WTC11 (cell line): ENCODE measurements at regions not wholly inside any gene's neighbourhood (a gene's known extent, or its start where the extent isn't known, plus 50 kb on each side); places are given as distances from the start of the nearest gene placed in this dataset.
A peak's percentile ranks its signal among the peaks of the same experiment; 100 is the strongest.

Source experiments
- ATAC-seq: fragments of 200-7000 bp; cut with Tn5 transposase; 2 replicates; pipeline ENCODE4 v1.10.0; 2021; ENCODE audit warnings: mild to moderate bottlenecking, moderate library complexity
- CTCF ChIA-PET: fragments of 300-600 bp; sonication (Branson Sonifier 250); formaldehyde crosslinking; loops from one replicate; lab custom pipeline; 2021; ENCODE audit warnings: antibody characterized with exemption; lab: Charles Lee
- POLR2A ChIA-PET: fragments of 350-600 bp; sonication (Branson Sonifier 250); formaldehyde crosslinking; loops from one replicate; lab custom pipeline; 2021; ENCODE audit warnings: antibody characterized with exemption; lab: Charles Lee
- DNase-seq: peaks from one replicate; pipeline ENCODE4 v3.0.0; 2021; ENCODE audit warnings: low spot score
- H3K27ac Mint-ChIP-seq: 2 replicates; pipeline ENCODE4 v1.8.0; 2021; ENCODE audit warnings: mixed read lengths
- H3K27me3 Mint-ChIP-seq: 2 replicates; pipeline ENCODE4 v1.8.0; 2021; ENCODE audit warnings: low read depth, mild to moderate bottlenecking, moderate library complexity, mixed read lengths
- H3K36me3 Mint-ChIP-seq: 2 replicates; pipeline ENCODE4 v1.8.0; 2021; ENCODE audit warnings: mixed read lengths
- H3K4me1 Mint-ChIP-seq: 2 replicates; pipeline ENCODE4 v1.8.0; 2022; ENCODE audit warnings: mixed read lengths
- H3K4me3 Mint-ChIP-seq: 2 replicates; pipeline ENCODE4 v1.8.0; 2021; ENCODE audit warnings: mild to moderate bottlenecking, moderate library complexity, mixed read lengths
- H3K9me3 Mint-ChIP-seq: 2 replicates; pipeline ENCODE4 v1.8.0; 2021; ENCODE audit warnings: mixed read lengths
- AFF4 ChIP-seq: sonication (generic); formaldehyde crosslinking; IDR thresholded peaks from 2 replicates; pipeline ENCODE4 v1.8.1; 2023; ENCODE audit warnings: mild to moderate bottlenecking, missing genetic modification reagents, borderline replicate concordance
- CREB1 ChIP-seq: sonication (generic); formaldehyde crosslinking; IDR thresholded peaks from 2 replicates; pipeline ENCODE4 v1.8.0; 2023; ENCODE audit warnings: mild to moderate bottlenecking, missing genetic modification reagents
- JUN ChIP-seq: sonication (generic); formaldehyde crosslinking; IDR thresholded peaks from 2 replicates; pipeline ENCODE4 v1.8.0; 2023; ENCODE audit warnings: mild to moderate bottlenecking, missing genetic modification reagents
- SMAD3 ChIP-seq: sonication (generic); formaldehyde crosslinking; IDR thresholded peaks from 2 replicates; pipeline ENCODE4 v1.8.0; 2022; ENCODE audit warnings: missing genetic modification reagents, mild to moderate bottlenecking, borderline replicate concordance
- SP1 ChIP-seq: sonication (generic); formaldehyde crosslinking; conservative IDR thresholded peaks from 2 replicates; pipeline ENCODE4 v1.8.1; 2022; ENCODE audit warnings: missing genetic modification reagents
- TP53 ChIP-seq: sonication (generic); formaldehyde crosslinking; IDR thresholded peaks from 2 replicates; pipeline ENCODE4 v1.8.1; 2023; ENCODE audit warnings: mild to moderate bottlenecking, missing genetic modification reagents
- ZNF423 ChIP-seq: fragments of 250-450 bp; sonication (Bioruptor Pico); IDR thresholded peaks from 2 replicates; pipeline ENCODE4 v2.1.2; 2022; ENCODE audit warnings: mild to moderate bottlenecking, moderate library complexity
- ZNF532 ChIP-seq: fragments of 250-450 bp; sonication (Bioruptor Pico); IDR thresholded peaks from 2 replicates; pipeline ENCODE4 v1.9.0; 2021; ENCODE audit warnings: mild to moderate bottlenecking, borderline replicate concordance
- TF ChIP-seq, protein P1 (sequence below): sonication (generic); formaldehyde crosslinking; IDR thresholded peaks from 2 replicates; pipeline ENCODE4 v1.8.0; 2023; ENCODE audit warnings: mild to moderate bottlenecking, missing genetic modification reagents
- TF ChIP-seq, protein P2 (sequence below): fragments of 250-450 bp; sonication (Bioruptor Pico); IDR thresholded peaks from 2 replicates; pipeline ENCODE4 v1.9.0; 2021; ENCODE audit warnings: moderate library complexity, mild to moderate bottlenecking, inconsistent platforms, borderline replicate concordance
- TF ChIP-seq, protein P3 (sequence below): sonication (generic); formaldehyde crosslinking; IDR thresholded peaks from 2 replicates; pipeline ENCODE4 v1.8.1; 2023; ENCODE audit warnings: mild to moderate bottlenecking, missing genetic modification reagents, moderate library complexity

DNA sequence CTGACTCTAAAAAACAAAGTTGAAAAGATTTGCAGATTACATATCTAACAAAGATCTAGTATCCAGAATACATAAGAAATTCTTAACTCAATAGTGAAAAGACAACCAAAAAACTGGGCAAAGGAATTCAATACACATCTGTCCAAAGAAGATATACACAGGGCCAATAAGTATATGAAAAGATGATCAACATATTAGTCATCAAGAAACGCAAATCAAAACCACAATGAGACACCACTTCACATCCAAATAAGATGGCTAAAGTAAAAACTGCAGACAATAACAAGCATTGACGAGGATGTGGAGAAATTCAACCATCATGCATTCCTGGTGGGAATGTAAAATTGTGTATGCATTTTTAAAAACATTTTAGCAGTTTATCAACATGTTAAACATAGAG is 256.0 kb downstream of the EIPR1 start:
- Mint-ChIP-seq H3K9me3 (no peaks in the 10 kb centered on the region), H3K36me3 (no peaks in the 10 kb centered on the region), H3K27me3 (no peaks in the 10 kb centered on the region; the same call in 1 of the 2 replicates), H3K4me1 (peaks cover 9% of the 10 kb centered on the region), H3K27ac (no peak overlapping the region), H3K4me3 (no peak overlapping the region)
- DNase-seq (no peak), ATAC-seq (no peak)
- CTCF ChIA-PET = no interaction called here
- POLR2A ChIA-PET = no interaction called here
- TF ChIP-seq TP53 (no peak), ZNF532 (no peak)
- TF ChIP-seq, protein P1, sequence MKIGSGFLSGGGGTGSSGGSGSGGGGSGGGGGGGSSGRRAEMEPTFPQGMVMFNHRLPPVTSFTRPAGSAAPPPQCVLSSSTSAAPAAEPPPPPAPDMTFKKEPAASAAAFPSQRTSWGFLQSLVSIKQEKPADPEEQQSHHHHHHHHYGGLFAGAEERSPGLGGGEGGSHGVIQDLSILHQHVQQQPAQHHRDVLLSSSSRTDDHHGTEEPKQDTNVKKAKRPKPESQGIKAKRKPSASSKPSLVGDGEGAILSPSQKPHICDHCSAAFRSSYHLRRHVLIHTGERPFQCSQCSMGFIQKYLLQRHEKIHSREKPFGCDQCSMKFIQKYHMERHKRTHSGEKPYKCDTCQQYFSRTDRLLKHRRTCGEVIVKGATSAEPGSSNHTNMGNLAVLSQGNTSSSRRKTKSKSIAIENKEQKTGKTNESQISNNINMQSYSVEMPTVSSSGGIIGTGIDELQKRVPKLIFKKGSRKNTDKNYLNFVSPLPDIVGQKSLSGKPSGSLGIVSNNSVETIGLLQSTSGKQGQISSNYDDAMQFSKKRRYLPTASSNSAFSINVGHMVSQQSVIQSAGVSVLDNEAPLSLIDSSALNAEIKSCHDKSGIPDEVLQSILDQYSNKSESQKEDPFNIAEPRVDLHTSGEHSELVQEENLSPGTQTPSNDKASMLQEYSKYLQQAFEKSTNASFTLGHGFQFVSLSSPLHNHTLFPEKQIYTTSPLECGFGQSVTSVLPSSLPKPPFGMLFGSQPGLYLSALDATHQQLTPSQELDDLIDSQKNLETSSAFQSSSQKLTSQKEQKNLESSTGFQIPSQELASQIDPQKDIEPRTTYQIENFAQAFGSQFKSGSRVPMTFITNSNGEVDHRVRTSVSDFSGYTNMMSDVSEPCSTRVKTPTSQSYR = no peak
- TF ChIP-seq, protein P2, sequence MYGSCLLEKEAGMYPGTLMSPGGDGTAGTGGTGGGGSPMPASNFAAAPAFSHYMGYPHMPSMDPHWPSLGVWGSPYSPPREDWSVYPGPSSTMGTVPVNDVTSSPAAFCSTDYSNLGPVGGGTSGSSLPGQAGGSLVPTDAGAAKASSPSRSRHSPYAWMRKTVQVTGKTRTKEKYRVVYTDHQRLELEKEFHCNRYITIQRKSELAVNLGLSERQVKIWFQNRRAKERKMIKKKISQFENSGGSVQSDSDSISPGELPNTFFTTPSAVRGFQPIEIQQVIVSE (CRISPR knock-in tag) = no peak
- TF ChIP-seq, all 79 proteins: peak for 0

DNA sequence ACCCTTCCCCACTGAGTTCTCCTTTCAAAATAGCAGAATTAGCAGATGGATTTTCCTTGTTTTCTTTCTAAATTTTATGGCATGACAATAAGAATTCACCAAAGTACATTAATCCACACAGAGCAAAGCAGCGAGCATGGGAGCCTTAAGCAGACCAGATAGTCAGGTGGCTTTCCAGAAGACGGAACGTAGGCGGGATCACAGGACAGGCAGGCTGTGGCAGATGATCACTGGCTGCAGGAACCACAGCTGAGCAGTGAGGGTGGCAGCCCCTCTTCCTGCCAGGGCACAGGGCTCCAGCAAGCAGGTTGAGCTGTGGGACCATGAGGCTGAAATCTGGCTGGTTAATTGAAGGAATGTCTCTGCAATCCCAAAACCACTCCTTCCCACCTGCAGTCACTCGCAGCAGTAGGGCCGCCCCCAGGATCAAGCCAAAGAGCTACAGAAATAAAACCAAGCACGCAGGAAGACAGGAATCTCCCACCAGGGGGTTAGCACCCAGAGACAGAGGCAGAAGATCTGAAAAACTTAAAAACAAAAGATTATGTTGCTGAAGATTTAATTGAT is 259.9 kb downstream of the EIPR1 start:
- H3K4me3 Mint-ChIP-seq = no peak overlapping the region
- POLR2A ChIA-PET = no interaction called here
- H3K4me1 Mint-ChIP-seq = peaks cover 9% of the 10 kb centered on the region
- peak; percentile 65 for ATAC-seq
- peak; percentile 75 for TF ChIP-seq ZNF423 (CRISPR knock-in tag)
- no peak for TF ChIP-seq AFF4 (CRISPR knock-in tag)
- no peak for DNase-seq
- no peaks in the 10 kb centered on the region for H3K36me3 Mint-ChIP-seq
- H3K27me3 Mint-ChIP-seq = no peaks in the 10 kb centered on the region; the same call in 1 of the 2 replicates
- CTCF ChIA-PET = interaction anchor here (1.2 kb wide), 1 partner anchor 17 kb away, joined by 5 read pairs; no protein-coding TSS in a partner anchor
- no peak overlapping the region for H3K27ac Mint-ChIP-seq
- no peaks in the 10 kb centered on the region for H3K9me3 Mint-ChIP-seq

DNA sequence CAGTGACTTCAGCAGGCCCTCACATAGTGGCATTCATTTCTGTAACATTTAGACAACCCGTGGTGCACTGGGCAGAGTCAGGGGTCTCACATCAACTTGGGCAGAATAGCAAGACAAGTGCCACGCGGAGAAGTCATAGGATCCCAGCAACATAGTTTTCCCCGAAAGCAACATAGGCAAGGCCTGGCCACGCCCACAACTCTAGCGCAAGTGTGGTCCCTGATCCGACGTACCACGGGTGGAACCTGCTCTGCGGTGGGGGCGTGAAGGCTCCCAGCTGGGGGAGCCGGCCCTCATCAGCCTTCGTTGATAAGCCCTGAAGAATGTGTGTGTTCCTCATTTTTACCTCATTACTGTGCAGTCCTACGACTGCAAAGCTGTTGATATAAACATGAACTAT is 261.2 kb downstream of the EIPR1 start:
- TF ChIP-seq JUN (CRISPR knock-in tag) (no peak), CREB1 (CRISPR knock-in tag) (no peak), SP1 (CRISPR knock-in tag) (no peak), SMAD3 (CRISPR knock-in tag) (no peak)
- TF ChIP-seq, protein P3, sequence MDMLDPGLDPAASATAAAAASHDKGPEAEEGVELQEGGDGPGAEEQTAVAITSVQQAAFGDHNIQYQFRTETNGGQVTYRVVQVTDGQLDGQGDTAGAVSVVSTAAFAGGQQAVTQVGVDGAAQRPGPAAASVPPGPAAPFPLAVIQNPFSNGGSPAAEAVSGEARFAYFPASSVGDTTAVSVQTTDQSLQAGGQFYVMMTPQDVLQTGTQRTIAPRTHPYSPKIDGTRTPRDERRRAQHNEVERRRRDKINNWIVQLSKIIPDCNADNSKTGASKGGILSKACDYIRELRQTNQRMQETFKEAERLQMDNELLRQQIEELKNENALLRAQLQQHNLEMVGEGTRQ (CRISPR knock-in tag) = no peak
- no peaks in the 10 kb centered on the region for H3K9me3 Mint-ChIP-seq
- ChIA-PET POLR2A (no interaction called here), CTCF (no interaction called here)
- H3K36me3 Mint-ChIP-seq = no peaks in the 10 kb centered on the region
- no peak for DNase-seq
- peaks cover 9% of the 10 kb centered on the region for H3K4me1 Mint-ChIP-seq
- ATAC-seq = no peak
- no peaks in the 10 kb centered on the region for H3K27me3 Mint-ChIP-seq
- no peak overlapping the region for H3K4me3 Mint-ChIP-seq
- H3K27ac Mint-ChIP-seq = no peak overlapping the region
